ENCODE measurements at regions not wholly inside any gene's neighbourhood (a gene's known extent, or its start where the extent isn't known, plus 50 kb on each side); places are given as distances from the start of the nearest gene placed in this dataset.

GRCh38 chr1:177480741-177481305 is 310.1 kb downstream of the BRINP2 start:
- TF ChIP-seq CTCF (IDR thresholded peaks at IDR 0.05) (no peak), EZH2 (IDR thresholded peaks at IDR 0.05) (no peak), EZH2phosphoT487 (IDR thresholded peaks at IDR 0.05) (no peak)
